22Rv1 (cell line): ENCODE measurements at regions not wholly inside any gene's neighbourhood (a gene's known extent, or its start where the extent isn't known, plus 50 kb on each side); places are given as distances from the start of the nearest gene placed in this dataset.
A peak's percentile ranks its signal among the peaks of the same experiment; 100 is the strongest.

ENCODE experiments used
- CTCF ChIP-seq: fragments of 450-650 bp; IDR thresholded peaks from 2 replicates; pipeline ENCODE4 v1.5.1; 2017; ENCODE audit warnings: mild to moderate bottlenecking
- ZFX ChIP-seq: fragments of 450-650 bp; IDR thresholded peaks from 2 replicates; pipeline ENCODE4 v1.6.1; 2017; ENCODE audit warnings: antibody characterized with exemption, borderline replicate concordance

GRCh38 chr5:62143268-62144229, 162.5 kb upstream of the KIF2A start:
- peak; percentile 76 for TF ChIP-seq CTCF
- TF ChIP-seq ZFX: no peak
